HepG2 (cell line): ENCODE measurements at regions not wholly inside any gene's neighbourhood (a gene's known extent, or its start where the extent isn't known, plus 50 kb on each side); places are given as distances from the start of the nearest gene placed in this dataset.

Experiments
- ATAC-seq: fragments of 200-7000 bp; cut with Tn5 transposase; 3 replicates; pipeline ENCODE4 v1.9.1; 2020; ENCODE audit warnings: mild to moderate bottlenecking, moderate library complexity
- BruUV-seq: library from RNA; stranded (reverse); fragments of 400-500 nt; replicated peaks from 2 replicates; lab custom pipeline; 2021; lab: Mats Ljungman, UMichigan
- CTCF ChIA-PET: fragments of 300-600 bp; formaldehyde crosslinking; extraction: SDS; loops from one replicate; lab custom pipeline; 2021; ENCODE audit warnings: low total read pairs, inconsistent platforms, low intra/inter-chr PET ratio; lab: Yijun Ruan, JAX
- POLR2A ChIA-PET: fragments of 350-600 bp; sonication (Branson Sonifier 250); formaldehyde crosslinking; loops from one replicate; lab custom pipeline; 2020; ENCODE audit warnings: antibody characterized with exemption, inconsistent platforms; lab: Yijun Ruan, JAX
- DNase-seq: peaks from one replicate; pipeline ENCODE4 v3.0.0-alpha.2; 2015; ENCODE audit warnings: low spot score
- FAIRE-seq: peaks from 3 replicates; lab custom pipeline; 2011; peaks lifted over from hg19 to GRCh38; lab: Jason Lieb, UNC
- H2AFZ ChIP-seq: one replicate; pipeline ENCODE4 v1.6.1; 2011; ENCODE audit warnings: low read length, inconsistent platforms
- H3K27ac ChIP-seq: fragments of 300-600 bp; 3 replicates; pipeline ENCODE4 v1.8.0; 2011; ENCODE audit warnings: mixed run types, mild to moderate bottlenecking, mixed read lengths, low read length, inconsistent platforms; ENCODE audit not compliant: insufficient read depth; ENCODE audit errors: extremely low read length
- H3K27me3 ChIP-seq, 2 experiments: fragments of 200-600 bp in 1 of 2; 2 replicates in 1 of 2; 3 replicates in 1 of 2; pipeline versions ENCODE4 v1.6.0 to v1.8.0; 2011; ENCODE audit warnings: low read length in 2 of 2, mild to moderate bottlenecking in 2 of 2, moderate library complexity in 2 of 2, inconsistent platforms in 1 of 2; ENCODE audit not compliant: insufficient read depth in 2 of 2, control insufficient read depth in 1 of 2
- H3K36me3 ChIP-seq, 2 experiments: fragments of 200-600 bp in 1 of 2; replicated peaks in 1 of 2; 2 replicates in 1 of 2; 3 replicates in 1 of 2; pipeline versions ENCODE4 v1.5.1 to v1.8.0; 2011; ENCODE audit warnings: low read length in 2 of 2, inconsistent platforms in 1 of 2; ENCODE audit not compliant: insufficient read depth in 2 of 2, control insufficient read depth in 1 of 2
- H3K4me1 ChIP-seq: 2 replicates; pipeline ENCODE4 v1.5.1; 2012; ENCODE audit warnings: low read length, inconsistent platforms; ENCODE audit not compliant: insufficient read depth
- H3K4me2 ChIP-seq: 2 replicates; pipeline ENCODE4 v1.6.0; 2011; ENCODE audit warnings: low read depth, low read length, inconsistent platforms
- H3K4me3 ChIP-seq, 3 experiments: fragments of 200-600 bp in 1 of 3; sonication (generic), shearing (Covaris generic) in 1 of 3; replicated peaks in 1 of 3; 2 replicates each; pipeline ENCODE4 v1.5.1; 2011 to 2016; ENCODE audit warnings: low read length in 3 of 3, inconsistent platforms in 2 of 3, low read depth in 2 of 3, mild to moderate bottlenecking in 2 of 3, control low read depth in 1 of 3, mixed read lengths in 1 of 3; ENCODE audit not compliant: insufficient read depth in 1 of 3
- H3K79me2 ChIP-seq: one replicate; pipeline ENCODE4 v1.6.1; 2011; ENCODE audit warnings: low read length, inconsistent platforms; ENCODE audit not compliant: insufficient read depth
- H3K9ac ChIP-seq: 2 replicates; pipeline ENCODE4 v1.6.0; 2011; ENCODE audit warnings: mild to moderate bottlenecking, low read depth, low read length, inconsistent platforms; ENCODE audit not compliant: insufficient read depth
- H3K9me3 ChIP-seq: 2 replicates; pipeline ENCODE4 v1.5.1; 2012; ENCODE audit warnings: mild to moderate bottlenecking, low read length
- H4K20me1 ChIP-seq: 2 replicates; pipeline ENCODE4 v1.6.0; 2011; ENCODE audit warnings: inconsistent platforms, mild to moderate bottlenecking, low read length, moderate library complexity; ENCODE audit not compliant: insufficient read depth
- ADNP ChIP-seq: sonication (generic); formaldehyde crosslinking; IDR thresholded peaks from 2 replicates; pipeline ENCODE4 v1.4.0; 2020; ENCODE audit warnings: missing genetic modification reagents
- BCLAF1 ChIP-seq: fragments of 450-650 bp; IDR thresholded peaks from 2 replicates; pipeline ENCODE4 v1.6.1; 2017; ENCODE audit warnings: mild to moderate bottlenecking
- DBP ChIP-seq: sonication (generic); formaldehyde crosslinking; IDR thresholded peaks from 2 replicates; pipeline ENCODE4 v1.4.0; 2020; ENCODE audit warnings: missing genetic modification reagents; ENCODE audit errors: not compliant biosample characterization
- HNRNPUL1 ChIP-seq: fragments of 200-400 bp; formaldehyde crosslinking; IDR thresholded peaks from 2 replicates; pipeline ENCODE4 v1.6.1; 2017; ENCODE audit warnings: low read depth, mild to moderate bottlenecking, low read length, moderate library complexity
- TARDBP ChIP-seq: sonication (generic); formaldehyde crosslinking; IDR thresholded peaks from 2 replicates; pipeline ENCODE4 v1.8.0; 2022; ENCODE audit warnings: mild to moderate bottlenecking, missing genetic modification reagents
- ZNF235 ChIP-seq: sonication (generic); formaldehyde crosslinking; IDR thresholded peaks from 2 replicates; pipeline ENCODE4 v1.8.1; 2023; ENCODE audit warnings: mild to moderate bottlenecking, missing genetic modification reagents, borderline replicate concordance
- ZNF280D ChIP-seq: sonication (generic); formaldehyde crosslinking; IDR thresholded peaks from 2 replicates; pipeline ENCODE4 v1.5.1; 2020; ENCODE audit warnings: mild to moderate bottlenecking, missing genetic modification reagents
- ZNF337 ChIP-seq: sonication (generic); formaldehyde crosslinking; IDR thresholded peaks from 2 replicates; pipeline ENCODE4 v1.5.1; 2020; ENCODE audit warnings: missing genetic modification reagents, low read depth, mild to moderate bottlenecking, borderline replicate concordance
- ZNF431 ChIP-seq: sonication (generic); formaldehyde crosslinking; IDR thresholded peaks from 2 replicates; pipeline ENCODE4 v1.9.0; 2022; ENCODE audit warnings: missing genetic modification reagents, low read depth, mild to moderate bottlenecking, borderline replicate concordance
- ZNF574 ChIP-seq: sonication (generic); formaldehyde crosslinking; IDR thresholded peaks from 2 replicates; pipeline ENCODE4 v1.4.0; 2020; ENCODE audit warnings: missing genetic modification reagents
- WGBS: methylation state at CpG from one replicate; pipeline ENCODE4 v1.1.6; 2017; ENCODE audit warnings: low lambda C conversion rate; 5-methylcytosine and 5-hydroxymethylcytosine counted together
- in situ Hi-C: cut with HindIII; loops from 2 replicates; pipeline ENCODE4 v1.10.0; 2017; ENCODE audit warnings: low pct_unique_long_range_greater_than_20kb; ENCODE audit not compliant: extremely low pct_ligation_motif_present
- intact Hi-C: fragments of 100-400 bp; cut with micrococcal nuclease; formaldehyde crosslinking; loops from one replicate; pipeline ENCODE4 v1.10.0; 2022; ENCODE audit not compliant: unreplicated experiment
- TF ChIP-seq, protein P1 (sequence below): sonication (generic); formaldehyde crosslinking; IDR thresholded peaks from 2 replicates; pipeline ENCODE4 v1.4.0; 2020; ENCODE audit warnings: mild to moderate bottlenecking, low read depth, missing genetic modification reagents

DNA sequence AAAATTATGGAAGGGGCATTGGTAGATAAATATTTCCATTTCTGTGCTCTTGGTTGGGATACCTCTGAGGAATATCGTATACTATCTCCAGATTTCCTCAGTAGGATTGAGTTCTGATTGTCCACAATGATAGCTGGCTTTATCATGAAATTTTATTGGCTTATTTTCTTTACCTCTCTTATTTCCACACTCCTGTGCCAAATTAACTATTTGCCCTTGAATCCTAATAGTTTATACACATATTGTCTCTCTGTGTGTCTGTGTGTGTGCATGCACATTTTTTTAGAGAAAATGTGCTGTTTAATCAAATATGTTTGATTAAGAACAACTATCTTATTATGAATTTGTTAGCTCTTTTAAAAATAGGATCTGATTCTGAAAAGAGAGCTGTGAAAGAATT is 271.6 kb downstream of the DTHD1 start (continued):
- TF ChIP-seq ZNF574 (no peak), ZNF337 (CRISPR knock-in tag) (no peak), ZNF431 (CRISPR knock-in tag) (no peak), ZNF235 (CRISPR knock-in tag) (no peak), TARDBP (CRISPR knock-in tag) (no peak)

- Histone ChIP-seq H3K36me3 (no peaks in the 10 kb centered on the region), H3K4me2 (no peak overlapping the region), H3K79me2 (no peaks in the 10 kb centered on the region), H2AFZ (no peak overlapping the region), H3K27ac (no peak overlapping the region), H4K20me1 (no peaks in the 10 kb centered on the region), H3K4me3 (no peak overlapping the region), H3K4me1 (no peaks in the 10 kb centered on the region), H3K9ac (no peak overlapping the region), H3K9me3 (peaks cover 2% of the 10 kb centered on the region), H3K27me3 (no peaks in the 10 kb centered on the region)
- no TSS peak for BruUV-seq
- DNase-seq (no peak), ATAC-seq (no peak), FAIRE-seq (no peak)
- POLR2A ChIA-PET: no interaction called here
- 0% methylated on average over 3 of the region's 3 CpGs for WGBS
- intact Hi-C loops: no loop called here
- CTCF ChIA-PET: no interaction called here
- in situ Hi-C loops: no loop called here
- TF ChIP-seq DBP (CRISPR knock-in tag): no peak
- no peak for TF ChIP-seq ZNF280D (CRISPR knock-in tag)
- no peak for TF ChIP-seq HNRNPUL1
- TF ChIP-seq ADNP (CRISPR knock-in tag): no peak
- TF ChIP-seq, protein P1, sequence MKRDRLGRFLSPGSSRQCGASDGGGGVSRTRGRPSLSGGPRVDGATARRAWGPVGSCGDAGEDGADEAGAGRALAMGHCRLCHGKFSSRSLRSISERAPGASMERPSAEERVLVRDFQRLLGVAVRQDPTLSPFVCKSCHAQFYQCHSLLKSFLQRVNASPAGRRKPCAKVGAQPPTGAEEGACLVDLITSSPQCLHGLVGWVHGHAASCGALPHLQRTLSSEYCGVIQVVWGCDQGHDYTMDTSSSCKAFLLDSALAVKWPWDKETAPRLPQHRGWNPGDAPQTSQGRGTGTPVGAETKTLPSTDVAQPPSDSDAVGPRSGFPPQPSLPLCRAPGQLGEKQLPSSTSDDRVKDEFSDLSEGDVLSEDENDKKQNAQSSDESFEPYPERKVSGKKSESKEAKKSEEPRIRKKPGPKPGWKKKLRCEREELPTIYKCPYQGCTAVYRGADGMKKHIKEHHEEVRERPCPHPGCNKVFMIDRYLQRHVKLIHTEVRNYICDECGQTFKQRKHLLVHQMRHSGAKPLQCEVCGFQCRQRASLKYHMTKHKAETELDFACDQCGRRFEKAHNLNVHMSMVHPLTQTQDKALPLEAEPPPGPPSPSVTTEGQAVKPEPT (CRISPR knock-in tag): no peak
- no peak for TF ChIP-seq BCLAF1
These were observed 272.0 kb downstream of the DTHD1 start for GRCh38 chr4:36553453-36553852.
